ENCODE measurements at regions not wholly inside any gene's neighbourhood (a gene's known extent, or its start where the extent isn't known, plus 50 kb on each side); places are given as distances from the start of the nearest gene placed in this dataset.

DNA sequence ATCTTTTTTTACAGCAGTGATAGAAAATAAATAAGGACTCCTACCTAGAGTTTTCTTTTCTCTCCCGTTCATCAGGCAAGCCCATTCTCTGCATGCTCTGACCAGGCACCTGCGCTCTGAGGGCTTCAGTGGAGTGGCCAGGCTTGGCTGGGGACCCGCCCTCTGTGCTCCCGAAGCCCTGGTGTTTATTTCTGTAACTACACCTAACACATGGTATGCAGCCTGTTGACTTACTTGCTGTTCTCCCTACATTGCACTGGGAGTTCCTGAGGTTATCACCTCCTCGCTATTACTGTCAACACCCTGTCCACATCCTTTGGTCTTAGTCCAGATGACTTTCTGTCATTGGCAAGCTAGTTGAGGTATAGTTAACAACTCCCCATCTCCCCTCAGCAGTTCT, 317.7 kb downstream of the LPIN1 start:
- Histone ChIP-seq H3K4me1 (ENCODE audit: insufficient read depth, insufficient read length) (no peaks in the 10 kb centered on the region), H3K9ac (ENCODE audit: insufficient read length, low read depth) (no peak overlapping the region), H3K36me3 (ENCODE audit: insufficient read depth, insufficient read length, low read length) (no peaks in the 10 kb centered on the region), H3K9me3 (ENCODE audit: insufficient read depth, low read length) (peaks cover 5% of the 10 kb centered on the region; the same call in 1 of the 2 replicates), H3K27me3 (ENCODE audit: insufficient read depth, insufficient read length) (no peaks in the 10 kb centered on the region), H3K4me3 (ENCODE audit: insufficient read length, low read depth) (no peak overlapping the region)
- no peak for DNase-seq (ENCODE audit: low read depth, low spot score)
- TF ChIP-seq YY1 (IDR thresholded peaks at IDR 0.05; ENCODE audit: insufficient read depth, insufficient read length) (no peak), SUZ12 (IDR thresholded peaks at IDR 0.05; ENCODE audit: extremely low read depth, insufficient read depth, insufficient read length) (no peak), ZNF274 (IDR thresholded peaks at IDR 0.05; ENCODE audit: low read depth, low read length) (no peak)

- Histone ChIP-seq H3K9me3 (ENCODE audit: insufficient read depth, low read length) (peaks cover 5% of the 10 kb centered on the region; the same call in 1 of the 2 replicates), H3K27me3 (ENCODE audit: insufficient read depth, insufficient read length) (no peaks in the 10 kb centered on the region), H3K4me3 (ENCODE audit: insufficient read length, low read depth) (no peak overlapping the region), H3K4me1 (ENCODE audit: insufficient read depth, insufficient read length) (no peaks in the 10 kb centered on the region), H3K36me3 (ENCODE audit: insufficient read depth, insufficient read length, low read length) (no peaks in the 10 kb centered on the region), H3K9ac (ENCODE audit: insufficient read length, low read depth) (no peak overlapping the region)
- no peak for TF ChIP-seq ZNF274 (IDR thresholded peaks at IDR 0.05; ENCODE audit: low read depth, low read length)
- no peak for TF ChIP-seq SUZ12 (IDR thresholded peaks at IDR 0.05; ENCODE audit: extremely low read depth, insufficient read depth, insufficient read length)
- TF ChIP-seq YY1 (IDR thresholded peaks at IDR 0.05; ENCODE audit: insufficient read depth, insufficient read length), result no peak
- DNase-seq (ENCODE audit: low read depth, low spot score), result no peak
Observed at GRCh38 chr2:12066116-12066515, 319.7 kb downstream of the LPIN1 start.

DNA sequence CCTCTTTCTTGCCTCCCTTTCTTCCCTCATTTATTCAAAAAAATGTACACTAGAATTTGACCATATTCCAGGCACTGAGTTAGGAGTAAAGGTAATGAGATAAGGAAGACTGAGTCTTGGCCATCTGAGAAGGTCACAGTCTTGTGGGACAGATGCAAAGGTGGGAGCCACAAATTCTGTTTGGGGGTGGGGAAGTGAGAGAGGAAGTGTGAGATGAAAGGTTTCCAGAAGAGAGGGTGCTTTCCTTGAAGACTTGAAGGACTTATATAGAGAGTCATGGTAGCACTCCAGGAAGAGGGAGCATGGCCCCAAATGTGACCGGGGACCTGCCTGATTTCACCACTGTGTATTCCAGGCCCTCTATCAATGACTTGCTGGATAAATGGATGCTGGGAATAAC, 320.6 kb downstream of the LPIN1 start:
- Histone ChIP-seq H3K4me3 (ENCODE audit: insufficient read length, low read depth) (no peak overlapping the region), H3K27me3 (ENCODE audit: insufficient read depth, insufficient read length) (no peaks in the 10 kb centered on the region), H3K9ac (ENCODE audit: insufficient read length, low read depth) (no peak overlapping the region), H3K9me3 (ENCODE audit: insufficient read depth, low read length) (peaks cover 5% of the 10 kb centered on the region; the same call in 1 of the 2 replicates), H3K4me1 (ENCODE audit: insufficient read depth, insufficient read length) (no peaks in the 10 kb centered on the region), H3K36me3 (ENCODE audit: insufficient read depth, insufficient read length, low read length) (no peaks in the 10 kb centered on the region)
- TF ChIP-seq ZNF274 (IDR thresholded peaks at IDR 0.05; ENCODE audit: low read depth, low read length), result no peak
- no peak for TF ChIP-seq SUZ12 (IDR thresholded peaks at IDR 0.05; ENCODE audit: extremely low read depth, insufficient read depth, insufficient read length)
- TF ChIP-seq YY1 (IDR thresholded peaks at IDR 0.05; ENCODE audit: insufficient read depth, insufficient read length), result no peak
- DNase-seq (ENCODE audit: low read depth, low spot score), result no peak

DNA sequence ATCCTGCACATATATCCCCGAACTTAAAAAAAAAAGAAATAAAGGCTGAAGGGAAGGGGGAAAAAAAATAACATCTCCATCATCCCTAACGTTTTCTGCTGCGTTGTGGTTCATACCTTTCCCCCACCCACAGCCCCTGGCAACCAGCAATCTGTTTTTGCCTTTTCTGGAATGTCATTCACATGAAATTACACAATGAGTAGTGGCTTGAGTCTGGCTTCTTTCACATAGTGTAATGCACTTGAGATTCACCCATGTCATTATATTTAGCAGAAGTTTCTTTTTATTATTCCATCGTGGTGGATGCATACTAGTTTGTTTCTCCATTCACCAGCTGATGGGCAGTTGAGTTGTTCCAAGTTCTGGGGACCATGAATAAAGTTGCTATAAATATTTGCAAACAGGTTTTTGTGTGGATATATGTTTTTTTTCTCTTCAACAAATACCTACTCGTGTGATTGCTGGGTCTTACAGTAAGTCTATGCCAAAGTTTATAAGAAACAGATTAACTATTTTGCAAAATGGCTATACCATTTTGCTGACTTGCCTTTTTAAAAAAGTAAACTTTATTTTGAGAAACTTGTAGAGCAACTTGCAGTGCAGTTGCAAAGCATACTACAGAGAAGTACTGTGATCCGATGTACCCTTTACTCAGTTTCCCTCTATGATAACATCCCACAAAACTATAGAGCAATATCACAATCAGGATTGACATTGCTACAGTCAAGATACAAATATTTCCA, 322.5 kb downstream of the LPIN1 start:
- DNase-seq (ENCODE audit: low read depth, low spot score), result no peak
- no peak for TF ChIP-seq ZNF274 (IDR thresholded peaks at IDR 0.05; ENCODE audit: low read depth, low read length)
- TF ChIP-seq YY1 (IDR thresholded peaks at IDR 0.05; ENCODE audit: insufficient read depth, insufficient read length), result no peak
- Histone ChIP-seq H3K9me3 (ENCODE audit: insufficient read depth, low read length) (no peaks in the 10 kb centered on the region), H3K36me3 (ENCODE audit: insufficient read depth, insufficient read length, low read length) (no peaks in the 10 kb centered on the region), H3K4me3 (ENCODE audit: insufficient read length, low read depth) (no peak overlapping the region), H3K27me3 (ENCODE audit: insufficient read depth, insufficient read length) (no peaks in the 10 kb centered on the region), H3K4me1 (ENCODE audit: insufficient read depth, insufficient read length) (peaks cover under 1% of the 10 kb centered on the region), H3K9ac (ENCODE audit: insufficient read length, low read depth) (no peak overlapping the region)

GRCh38 chr2:12070153-12070552, 323.7 kb downstream of the LPIN1 start:
- TF ChIP-seq SUZ12 (IDR thresholded peaks at IDR 0.05; ENCODE audit: extremely low read depth, insufficient read depth, insufficient read length) (no peak), YY1 (IDR thresholded peaks at IDR 0.05; ENCODE audit: insufficient read depth, insufficient read length) (no peak), ZNF274 (IDR thresholded peaks at IDR 0.05; ENCODE audit: low read depth, low read length) (no peak)
- Histone ChIP-seq H3K9me3 (ENCODE audit: insufficient read depth, low read length) (no peaks in the 10 kb centered on the region), H3K9ac (ENCODE audit: insufficient read length, low read depth) (no peak overlapping the region), H3K27me3 (ENCODE audit: insufficient read depth, insufficient read length) (no peaks in the 10 kb centered on the region), H3K4me1 (ENCODE audit: insufficient read depth, insufficient read length) (peaks cover 3% of the 10 kb centered on the region), H3K36me3 (ENCODE audit: insufficient read depth, insufficient read length, low read length) (no peaks in the 10 kb centered on the region), H3K4me3 (ENCODE audit: insufficient read length, low read depth) (no peak overlapping the region)
- no peak for DNase-seq (ENCODE audit: low read depth, low spot score)

DNA sequence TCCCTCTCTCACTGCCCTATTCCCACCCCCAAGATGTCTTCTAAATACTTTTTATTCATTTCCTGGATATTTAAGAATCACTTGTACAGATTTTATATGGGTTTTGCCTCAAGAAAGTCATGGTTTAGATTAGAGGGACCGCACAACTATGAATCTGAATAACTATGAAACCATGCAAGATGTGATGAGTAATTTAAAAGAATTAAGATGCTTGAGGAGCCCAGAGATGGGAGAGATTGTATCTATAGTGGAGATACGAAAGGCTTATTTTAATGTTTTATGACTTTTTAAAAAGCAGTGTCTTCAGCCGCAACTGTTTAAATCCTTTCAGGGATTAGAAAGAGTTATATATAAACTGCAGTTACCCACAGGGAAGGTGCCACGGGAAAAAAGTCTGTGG, 324.1 kb downstream of the LPIN1 start:
- H3K9ac ChIP-seq (ENCODE audit: insufficient read length, low read depth), result no peak overlapping the region
- H3K9me3 ChIP-seq (ENCODE audit: insufficient read depth, low read length), result no peaks in the 10 kb centered on the region
- H3K4me3 ChIP-seq (ENCODE audit: insufficient read length, low read depth), result no peak overlapping the region
- no peaks in the 10 kb centered on the region for H3K36me3 ChIP-seq (ENCODE audit: insufficient read depth, insufficient read length, low read length)
- H3K27me3 ChIP-seq (ENCODE audit: insufficient read depth, insufficient read length), result no peaks in the 10 kb centered on the region
- DNase-seq (ENCODE audit: low read depth, low spot score), result no peak
- peaks cover 3% of the 10 kb centered on the region for H3K4me1 ChIP-seq (ENCODE audit: insufficient read depth, insufficient read length)
- TF ChIP-seq SUZ12 (IDR thresholded peaks at IDR 0.05; ENCODE audit: extremely low read depth, insufficient read depth, insufficient read length) (no peak), YY1 (IDR thresholded peaks at IDR 0.05; ENCODE audit: insufficient read depth, insufficient read length) (no peak), ZNF274 (IDR thresholded peaks at IDR 0.05; ENCODE audit: low read depth, low read length) (no peak)

DNA sequence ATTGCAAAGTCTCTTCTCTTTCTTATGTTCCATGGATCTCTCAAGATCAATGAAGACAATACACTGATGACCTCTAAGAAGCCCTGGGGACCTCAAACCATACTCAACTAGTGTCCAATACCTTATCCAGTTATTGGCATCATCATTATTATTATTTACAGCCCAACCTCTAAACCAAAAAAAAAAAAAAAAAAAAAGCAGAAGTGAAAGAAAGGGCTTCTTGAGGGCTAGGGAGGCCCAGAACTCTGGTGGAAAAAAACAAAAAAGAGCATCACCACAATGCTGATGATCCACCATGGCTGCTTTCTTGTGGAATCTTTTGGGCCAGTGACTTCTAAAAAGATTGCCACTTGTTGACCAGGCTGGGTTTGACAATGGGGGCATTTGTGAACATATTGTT, 324.9 kb downstream of the LPIN1 start:
- H3K4me3 ChIP-seq (ENCODE audit: insufficient read length, low read depth), result no peak overlapping the region
- H3K9me3 ChIP-seq (ENCODE audit: insufficient read depth, low read length), result no peaks in the 10 kb centered on the region
- no peak overlapping the region for H3K9ac ChIP-seq (ENCODE audit: insufficient read length, low read depth)
- H3K4me1 ChIP-seq (ENCODE audit: insufficient read depth, insufficient read length), result peaks cover 3% of the 10 kb centered on the region
- DNase-seq (ENCODE audit: low read depth, low spot score), result no peak
- TF ChIP-seq YY1 (IDR thresholded peaks at IDR 0.05; ENCODE audit: insufficient read depth, insufficient read length) (no peak), SUZ12 (IDR thresholded peaks at IDR 0.05; ENCODE audit: extremely low read depth, insufficient read depth, insufficient read length) (no peak), ZNF274 (IDR thresholded peaks at IDR 0.05; ENCODE audit: low read depth, low read length) (no peak)
- H3K36me3 ChIP-seq (ENCODE audit: insufficient read depth, insufficient read length, low read length), result no peaks in the 10 kb centered on the region
- H3K27me3 ChIP-seq (ENCODE audit: insufficient read depth, insufficient read length), result no peaks in the 10 kb centered on the region
